Testis (tissue), 2 donors: ENCODE measurements at regions not wholly inside any gene's neighbourhood (a gene's known extent, or its start where the extent isn't known, plus 50 kb on each side); places are given as distances from the start of the nearest gene placed in this dataset.

Experiments
- DNase-seq: peaks from one replicate; pipeline ENCODE4 v3.0.0-alpha.2; 2019
- H3K27ac ChIP-seq, 2 donors: fragments of 200-600 bp; sonication (generic); one replicate each; pipeline ENCODE4 v1.5.1; 2019
- H3K27me3 ChIP-seq: fragments of 200-600 bp; sonication (generic); one replicate; pipeline ENCODE4 v1.5.1; 2019
- H3K36me3 ChIP-seq: fragments of 200-600 bp; sonication (generic); one replicate; pipeline ENCODE4 v1.5.1; 2017; ENCODE audit warnings: low read depth; ENCODE audit errors: missing control alignments
- H3K4me1 ChIP-seq: fragments of 200-600 bp; sonication (generic); one replicate; pipeline ENCODE4 v1.5.1; 2019
- H3K4me3 ChIP-seq, 2 donors: fragments of 200-600 bp; sonication (generic); one replicate each; pipeline ENCODE4 v1.5.1; 2017 to 2019
- H3K9me3 ChIP-seq: fragments of 200-600 bp; sonication (generic); one replicate; pipeline ENCODE4 v1.5.1; 2017
- POLR2A ChIP-seq: fragments of 450-650 bp; IDR thresholded peaks from one replicate; pipeline ENCODE4 v1.6.1; 2017; ENCODE audit warnings: antibody characterized with exemption, mild to moderate bottlenecking, moderate library complexity
- WGBS, 2 donors: methylation state at CpG; one replicate each; pipeline ENCODE4 v1.1.5; 2018; 5-methylcytosine and 5-hydroxymethylcytosine counted together
- intact Hi-C: fragments of 100-400 bp; cut with DNase I; formaldehyde crosslinking; loops from one replicate; pipeline ENCODE4 v1.15.1; 2023; ENCODE audit warnings: low total_unique reads
- TF ChIP-seq, protein P1 (sequence below), 3 experiments: fragments of 450-650 bp in 2 of 3; fragments of 200-600 bp in 1 of 3; sonication (generic) in 1 of 3; IDR thresholded peaks; one replicate each; pipeline ENCODE4 v1.5.1; 2016 to 2019; ENCODE audit warnings: antibody characterized with exemption in 3 of 3, mild to moderate bottlenecking in 2 of 3, moderate library complexity in 1 of 3

DNA sequence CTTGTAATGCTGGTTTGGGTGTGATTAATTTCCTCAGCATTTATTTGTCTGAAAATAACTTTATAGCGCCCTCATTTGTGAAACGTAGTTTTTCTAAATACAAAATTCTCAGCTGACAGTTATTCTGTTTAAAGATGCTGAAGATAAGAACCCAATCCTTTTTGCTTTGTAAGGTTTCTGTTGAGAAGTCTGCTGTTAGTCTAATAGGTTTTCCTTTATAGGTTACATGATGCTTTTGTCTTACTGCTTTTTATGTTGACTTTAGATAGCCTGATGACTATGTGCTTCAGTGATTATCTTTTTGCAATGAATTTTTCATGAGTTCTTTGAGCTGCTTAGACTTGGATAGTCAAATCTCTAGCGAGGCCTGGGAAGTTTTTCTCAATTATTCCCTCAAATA lies 168.6 kb upstream of the PDE3A start:
- Histone ChIP-seq H3K27ac (no peak overlapping the region), H3K4me1 (no peaks in the 10 kb centered on the region), H3K9me3 (no peaks in the 10 kb centered on the region), H3K36me3 (no peaks in the 10 kb centered on the region), H3K27me3 (no peaks in the 10 kb centered on the region), H3K4me3 (no peak overlapping the region)
- DNase-seq = no peak
- WGBS, 2 donors = 92% methylated on average over 3 of the region's 3 CpGs
- intact Hi-C loops = no loop called here
- no peak for TF ChIP-seq POLR2A
- TF ChIP-seq, protein P1, sequence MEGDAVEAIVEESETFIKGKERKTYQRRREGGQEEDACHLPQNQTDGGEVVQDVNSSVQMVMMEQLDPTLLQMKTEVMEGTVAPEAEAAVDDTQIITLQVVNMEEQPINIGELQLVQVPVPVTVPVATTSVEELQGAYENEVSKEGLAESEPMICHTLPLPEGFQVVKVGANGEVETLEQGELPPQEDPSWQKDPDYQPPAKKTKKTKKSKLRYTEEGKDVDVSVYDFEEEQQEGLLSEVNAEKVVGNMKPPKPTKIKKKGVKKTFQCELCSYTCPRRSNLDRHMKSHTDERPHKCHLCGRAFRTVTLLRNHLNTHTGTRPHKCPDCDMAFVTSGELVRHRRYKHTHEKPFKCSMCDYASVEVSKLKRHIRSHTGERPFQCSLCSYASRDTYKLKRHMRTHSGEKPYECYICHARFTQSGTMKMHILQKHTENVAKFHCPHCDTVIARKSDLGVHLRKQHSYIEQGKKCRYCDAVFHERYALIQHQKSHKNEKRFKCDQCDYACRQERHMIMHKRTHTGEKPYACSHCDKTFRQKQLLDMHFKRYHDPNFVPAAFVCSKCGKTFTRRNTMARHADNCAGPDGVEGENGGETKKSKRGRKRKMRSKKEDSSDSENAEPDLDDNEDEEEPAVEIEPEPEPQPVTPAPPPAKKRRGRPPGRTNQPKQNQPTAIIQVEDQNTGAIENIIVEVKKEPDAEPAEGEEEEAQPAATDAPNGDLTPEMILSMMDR (IDR thresholded peaks at IDR 0.05) = no peak

DNA sequence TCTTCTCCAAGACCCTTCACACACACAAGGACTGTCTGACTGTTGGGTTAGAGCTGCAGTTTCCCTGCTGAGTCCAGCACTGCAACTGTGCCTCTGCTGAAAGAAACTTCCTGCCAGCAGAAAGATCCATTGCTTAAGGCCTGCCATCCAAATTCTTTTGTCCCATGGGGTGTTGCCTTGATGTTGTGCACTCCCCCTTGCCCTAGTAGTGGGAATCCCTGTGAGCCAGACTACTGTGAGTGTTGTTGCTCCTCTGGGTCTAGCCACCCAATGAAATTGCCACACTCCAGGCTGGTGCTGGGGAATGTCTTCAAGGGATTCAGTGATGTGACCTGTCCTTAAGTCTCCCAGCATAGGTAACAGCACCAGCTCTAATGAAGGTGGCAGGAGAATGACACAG lies 166.6 kb upstream of the PDE3A start:
- no peak overlapping the region for H3K4me3 ChIP-seq
- H3K27me3 ChIP-seq = no peaks in the 10 kb centered on the region
- H3K9me3 ChIP-seq = no peaks in the 10 kb centered on the region
- DNase-seq = no peak
- H3K4me1 ChIP-seq = no peaks in the 10 kb centered on the region
- no peak overlapping the region for H3K27ac ChIP-seq
- H3K36me3 ChIP-seq = no peaks in the 10 kb centered on the region
- intact Hi-C loops = no loop called here
- TF ChIP-seq, protein P1 (IDR thresholded peaks at IDR 0.05) = no peak
- TF ChIP-seq POLR2A = no peak

DNA sequence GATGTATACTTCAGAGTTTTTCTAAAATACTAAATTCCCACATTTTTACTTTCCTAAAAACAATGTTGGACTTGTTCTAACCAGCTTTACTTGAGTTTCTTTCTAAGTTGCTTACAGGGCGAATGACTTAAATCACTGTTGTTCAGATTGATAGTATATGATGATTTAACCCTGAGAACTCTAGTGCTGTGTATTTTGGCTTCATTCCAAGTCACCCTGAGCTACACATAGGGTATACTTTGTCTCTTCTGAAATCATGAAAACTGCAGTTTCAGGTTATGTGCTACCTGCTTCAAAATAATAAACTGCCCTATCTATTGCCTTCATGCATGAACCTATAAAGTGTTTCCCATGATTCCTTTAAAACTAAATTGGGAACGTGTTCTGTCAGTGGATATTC lies 162.5 kb upstream of the PDE3A start:
- Histone ChIP-seq H3K4me3 (no peak overlapping the region), H3K9me3 (no peaks in the 10 kb centered on the region), H3K36me3 (no peaks in the 10 kb centered on the region), H3K27ac (no peak overlapping the region), H3K4me1 (no peaks in the 10 kb centered on the region), H3K27me3 (no peaks in the 10 kb centered on the region)
- intact Hi-C loops = no loop called here
- no peak for DNase-seq
- WGBS, 2 donors = 78 to 84% methylated on average over 2 of the region's 2 CpGs
- no peak for TF ChIP-seq POLR2A

DNA sequence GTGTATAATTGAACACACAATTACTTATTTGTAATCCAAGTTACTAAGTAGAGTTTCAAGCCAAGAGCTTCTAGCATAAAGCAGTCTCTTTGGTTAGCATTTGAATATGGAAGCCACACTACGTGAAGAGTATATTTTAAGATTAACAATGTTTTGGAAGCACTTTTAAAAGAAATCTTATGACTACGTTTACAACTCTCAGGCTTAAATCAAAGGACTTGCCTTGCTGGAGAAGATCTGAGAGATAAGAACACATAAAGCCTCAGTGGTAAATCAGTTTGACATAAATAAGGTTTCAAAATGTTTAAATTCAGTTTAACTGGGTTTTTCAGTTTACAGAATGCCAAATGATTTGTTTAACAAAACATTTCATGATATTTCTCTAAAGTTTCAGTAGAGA lies 161.9 kb upstream of the PDE3A start:
- 75 to 77% methylated on average over 2 of the region's 2 CpGs for WGBS, 2 donors

DNA sequence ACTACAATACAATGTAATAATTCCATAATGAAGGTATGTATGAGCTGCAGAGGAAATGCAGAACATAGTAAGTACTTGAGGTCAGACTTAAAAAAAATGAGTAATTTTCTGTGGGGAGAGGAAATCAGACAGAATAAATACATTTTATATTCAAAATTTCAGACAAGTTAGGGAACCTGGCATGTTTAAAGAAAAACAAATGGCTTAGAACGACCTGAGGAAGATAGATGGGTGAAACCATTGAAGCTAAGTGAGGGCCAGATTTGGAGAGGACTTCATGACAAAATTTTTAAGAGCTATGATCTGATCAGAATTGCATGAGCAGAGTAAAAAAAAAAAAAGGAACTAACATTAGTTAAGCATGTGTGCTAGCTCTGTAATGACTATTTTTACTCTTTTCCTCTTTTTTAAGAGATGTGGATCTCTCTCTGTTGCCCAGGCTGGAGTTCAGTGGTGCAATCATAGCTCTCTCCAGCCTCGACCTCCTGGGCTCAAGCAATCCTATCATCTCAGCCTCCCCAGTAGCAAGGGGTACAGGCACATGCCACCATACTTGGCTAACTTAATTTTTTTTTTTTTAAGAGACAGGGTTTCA lies 157.6 kb upstream of the PDE3A start:
- Histone ChIP-seq H3K27me3 (no peaks in the 10 kb centered on the region), H3K9me3 (no peaks in the 10 kb centered on the region), H3K27ac (no peak overlapping the region), H3K4me3 (no peak overlapping the region), H3K36me3 (no peaks in the 10 kb centered on the region), H3K4me1 (no peaks in the 10 kb centered on the region)
- DNase-seq = no peak
- 81 to 82% methylated on average over 2 of the region's 2 CpGs for WGBS, 2 donors
- intact Hi-C loops = no loop called here
- no peak for TF ChIP-seq POLR2A
- TF ChIP-seq, protein P1 (IDR thresholded peaks at IDR 0.05) = no peak

More for the DNA sequence above, 161.9 kb upstream of the PDE3A start:
- no peaks in the 10 kb centered on the region for H3K27me3 ChIP-seq
- no peak overlapping the region for H3K27ac ChIP-seq
- no peaks in the 10 kb centered on the region for H3K4me1 ChIP-seq
- H3K9me3 ChIP-seq = no peaks in the 10 kb centered on the region
- intact Hi-C loops = no loop called here
- H3K4me3 ChIP-seq = no peak overlapping the region
- TF ChIP-seq, protein P1 (IDR thresholded peaks at IDR 0.05) = no peak
- no peak for TF ChIP-seq POLR2A
- no peak for DNase-seq
- H3K36me3 ChIP-seq = no peaks in the 10 kb centered on the region
